ACC112 (cell line): ENCODE measurements at regions not wholly inside any gene's neighbourhood (a gene's known extent, or its start where the extent isn't known, plus 50 kb on each side); places are given as distances from the start of the nearest gene placed in this dataset.
"Not testable (repeated sequence)": the region's sequence is repeated elsewhere in the genome, so short reads cannot be mapped to it uniquely, and the experiment has no call there.

Experiments used
- H2AFZ ChIP-seq: fragments of 200-600 bp; sonication (generic); one replicate; pipeline ENCODE4 v1.6.0; 2017; ENCODE audit warnings: antibody characterized with exemption, low read length; ENCODE audit not compliant: unreplicated experiment
- H3K27ac ChIP-seq: fragments of 200-600 bp; sonication (generic); 2 replicates; pipeline ENCODE4 v1.5.1; 2014; ENCODE audit warnings: low read depth, mild to moderate bottlenecking, antibody characterized with exemption, low read length, moderate library complexity
- H3K27me3 ChIP-seq: fragments of 200-600 bp; sonication (generic); 2 replicates; pipeline ENCODE4 v1.6.1; 2014; ENCODE audit warnings: mild to moderate bottlenecking, antibody characterized with exemption, low read length, moderate library complexity, mixed read lengths; ENCODE audit not compliant: insufficient read depth
- H3K36me3 ChIP-seq: fragments of 200-600 bp; sonication (generic); 2 replicates; pipeline ENCODE4 v1.6.1; 2016; ENCODE audit warnings: mild to moderate bottlenecking, antibody characterized with exemption, low read length, moderate library complexity, mixed read lengths; ENCODE audit not compliant: insufficient read depth
- H3K4me1 ChIP-seq: fragments of 200-600 bp; sonication (generic); one replicate; pipeline ENCODE4 v1.6.1; 2016; ENCODE audit warnings: low read length, mixed read lengths; ENCODE audit not compliant: insufficient read depth, unreplicated experiment, control insufficient read depth
- H3K4me3 ChIP-seq: fragments of 200-600 bp; sonication (generic); 2 replicates; pipeline ENCODE4 v1.5.1; 2014; ENCODE audit warnings: mild to moderate bottlenecking, low read depth, low read length
- H3K79me2 ChIP-seq: fragments of 200-600 bp; sonication (generic); one replicate; pipeline ENCODE4 v1.6.0; 2016; ENCODE audit warnings: low read length; ENCODE audit not compliant: control insufficient read depth, unreplicated experiment, insufficient read depth

DNA sequence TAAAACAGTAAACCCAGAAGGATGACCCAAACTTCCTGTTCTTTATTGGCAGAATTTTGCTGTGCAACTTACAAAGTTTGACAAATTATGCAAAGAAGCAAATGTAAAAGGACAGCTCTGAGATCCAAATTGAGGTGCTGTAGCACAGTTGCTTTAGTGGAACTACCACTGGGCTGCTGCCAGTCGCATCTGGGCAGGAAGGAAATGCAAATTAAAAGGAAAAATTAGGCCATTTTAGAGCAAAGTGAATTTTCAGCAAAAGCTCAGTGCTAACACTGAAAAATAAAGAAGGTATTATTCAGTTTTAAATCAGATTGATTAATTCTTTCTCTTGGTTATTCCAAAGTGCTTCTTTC lies 104.5 kb downstream of the ZMAT3 start:
- Histone ChIP-seq H3K27ac (no peak overlapping the region), H3K27me3 (no peaks in the 10 kb centered on the region; the same call in 1 of the 2 replicates), H3K36me3 (no peaks in the 10 kb centered on the region), H3K79me2 (no peaks in the 10 kb centered on the region), H3K4me3 (peak overlapping the region; percentile 58), H3K4me1 (peaks cover 11% of the 10 kb centered on the region), H2AFZ (peak overlapping the region; percentile 64)

DNA sequence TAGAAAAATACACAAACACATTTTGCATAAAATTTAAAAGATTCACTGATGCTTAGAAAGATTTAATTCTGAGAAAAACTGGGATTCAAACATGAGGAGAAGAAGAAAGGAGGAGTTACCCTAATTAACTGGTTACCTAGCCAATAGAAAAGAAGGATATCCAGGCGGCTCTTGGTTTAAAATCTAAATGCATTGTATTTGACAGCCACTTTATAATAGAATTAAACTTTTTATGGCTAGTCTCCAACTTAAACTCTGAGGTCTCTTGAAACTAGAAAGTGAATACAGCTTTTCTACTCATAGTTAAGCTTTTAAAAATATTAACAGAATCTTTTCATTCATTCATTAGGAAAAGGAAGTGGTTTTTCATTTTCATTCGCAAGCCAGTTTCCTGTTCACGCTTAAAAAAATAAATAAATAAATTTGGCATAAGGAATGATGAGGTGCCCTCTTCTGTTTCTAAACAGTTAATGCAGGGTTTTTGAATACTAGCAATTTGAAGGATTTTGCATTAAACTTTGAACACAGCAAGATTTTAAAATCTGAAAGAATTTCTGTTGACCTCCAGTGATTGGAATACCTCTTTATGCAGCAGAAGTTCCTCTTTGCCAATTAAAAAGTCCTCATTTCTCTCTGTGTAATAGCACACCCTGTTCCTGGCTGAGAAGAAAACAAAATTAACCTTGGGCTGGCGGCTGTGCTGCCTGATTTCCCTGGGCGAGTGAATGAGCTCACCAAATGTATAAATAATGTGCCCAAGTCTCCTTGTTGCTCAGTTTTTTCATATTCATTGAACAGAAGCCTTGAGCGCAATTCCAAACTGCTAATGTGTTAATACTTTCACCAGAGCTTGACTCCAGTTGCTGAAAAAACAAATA lies 105.1 kb downstream of the ZMAT3 start:
- no peaks in the 10 kb centered on the region for H3K79me2 ChIP-seq
- no peaks in the 10 kb centered on the region for H3K36me3 ChIP-seq
- H3K27ac ChIP-seq, result no peak overlapping the region
- no peaks in the 10 kb centered on the region; the same call in 1 of the 2 replicates for H3K27me3 ChIP-seq
- H3K4me3 ChIP-seq, result peak overlapping the region; percentile 58
- H2AFZ ChIP-seq, result peak overlapping the region; percentile 64
- H3K4me1 ChIP-seq, result peaks cover 11% of the 10 kb centered on the region

DNA sequence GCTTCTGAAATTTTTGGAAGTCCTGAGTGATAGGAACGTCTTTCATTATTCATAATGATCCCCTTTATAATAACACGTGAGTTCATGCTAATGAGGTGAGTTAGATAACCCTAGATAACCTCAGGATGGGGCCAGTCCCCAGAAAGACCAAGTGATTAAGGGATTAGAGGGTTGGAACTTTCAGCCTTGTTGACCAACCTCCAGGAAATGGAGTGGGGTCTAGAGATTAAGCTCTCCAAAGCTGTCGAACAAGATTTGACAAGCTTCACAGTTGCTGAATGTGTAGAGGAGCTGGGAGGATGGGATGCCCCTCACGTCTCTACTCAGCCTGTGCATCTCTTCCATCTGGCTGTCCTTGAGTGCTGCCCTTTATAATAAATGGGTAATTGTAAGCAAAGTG lies 107.1 kb downstream of the ZMAT3 start:
- Histone ChIP-seq H3K36me3 (no peaks in the 10 kb centered on the region), H2AFZ (no peak overlapping the region), H3K27ac (no peak overlapping the region), H3K27me3 (no peaks in the 10 kb centered on the region; the same call in 1 of the 2 replicates), H3K4me1 (peaks cover 11% of the 10 kb centered on the region), H3K4me3 (no peak overlapping the region), H3K79me2 (no peaks in the 10 kb centered on the region)

DNA sequence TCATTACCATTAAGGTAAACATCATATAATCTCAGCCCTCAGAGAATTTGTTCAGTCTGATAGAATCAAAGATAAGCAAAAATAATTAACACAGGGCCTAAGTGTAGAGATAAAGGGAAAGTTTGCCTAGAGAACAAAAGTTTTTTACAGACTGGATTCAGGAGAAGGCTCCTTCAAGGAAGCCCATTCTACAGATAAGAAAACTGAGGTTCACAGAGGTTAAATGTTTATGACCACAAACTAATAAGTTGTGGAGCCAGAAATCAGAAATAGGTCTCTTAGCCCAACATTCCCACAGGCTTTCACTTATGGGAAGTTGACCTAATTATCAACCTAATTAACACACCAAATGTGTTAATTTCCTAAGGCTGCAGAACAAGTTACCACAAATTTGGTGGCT lies 110.7 kb downstream of the ZMAT3 start:
- no peaks in the 10 kb centered on the region; the same call in 1 of the 2 replicates for H3K27me3 ChIP-seq
- no peaks in the 10 kb centered on the region for H3K4me1 ChIP-seq
- no peak overlapping the region for H3K4me3 ChIP-seq
- no peak overlapping the region for H2AFZ ChIP-seq
- H3K79me2 ChIP-seq, result no peaks in the 10 kb centered on the region
- H3K36me3 ChIP-seq, result no peaks in the 10 kb centered on the region
- no peak overlapping the region for H3K27ac ChIP-seq

DNA sequence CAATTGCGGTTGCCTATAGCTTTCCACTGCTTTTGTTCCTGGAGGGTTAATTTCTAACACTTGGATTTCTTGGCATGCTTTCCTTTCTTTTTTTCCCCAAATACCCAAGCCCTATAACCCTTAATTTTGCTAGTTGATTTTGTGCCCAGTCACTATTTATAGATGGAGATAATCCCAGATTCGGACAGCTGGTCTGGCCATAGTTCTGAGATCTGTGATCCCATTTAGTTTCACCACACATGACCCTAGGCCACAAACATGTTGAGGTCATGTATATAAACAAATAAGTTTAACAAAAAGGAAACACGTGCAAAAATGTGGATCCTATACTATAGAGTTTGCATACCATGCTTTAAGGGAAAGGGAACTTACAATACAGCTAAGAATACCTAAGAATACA lies 111.4 kb downstream of the ZMAT3 start:
- Histone ChIP-seq H3K27me3 (no peaks in the 10 kb centered on the region; the same call in 1 of the 2 replicates), H3K4me1 (no peaks in the 10 kb centered on the region), H3K4me3 (no peak overlapping the region), H3K79me2 (no peaks in the 10 kb centered on the region), H3K27ac (no peak overlapping the region), H3K36me3 (no peaks in the 10 kb centered on the region), H2AFZ (no peak overlapping the region)

DNA sequence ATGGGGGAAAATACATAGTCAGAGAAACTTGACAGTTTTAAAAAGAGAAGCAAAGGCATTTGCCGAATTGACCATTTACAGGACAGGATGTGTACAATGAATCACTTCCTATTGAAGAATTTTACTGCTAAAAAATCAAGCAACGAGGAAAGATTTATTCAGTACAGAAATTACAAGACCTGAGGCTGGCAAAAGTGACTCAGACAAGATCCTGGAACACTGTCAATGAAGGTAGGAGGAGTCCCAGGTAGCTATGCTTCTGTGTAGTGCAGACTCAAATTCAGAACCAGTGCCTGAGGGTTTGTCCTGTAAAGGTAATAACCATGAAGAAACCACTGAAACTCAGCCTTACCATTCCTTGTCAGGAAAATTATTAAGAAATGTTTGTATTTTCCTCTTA lies 120.9 kb downstream of the ZMAT3 start:
- Histone ChIP-seq H3K79me2 (no peaks in the 10 kb centered on the region), H3K4me1 (peaks cover 7% of the 10 kb centered on the region), H3K4me3 (no peak overlapping the region), H3K36me3 (no peaks in the 10 kb centered on the region; the same call in 1 of the 2 replicates), H3K27ac (no peak overlapping the region), H3K27me3 (no peaks in the 10 kb centered on the region), H2AFZ (peak overlapping the region; percentile 18)

DNA sequence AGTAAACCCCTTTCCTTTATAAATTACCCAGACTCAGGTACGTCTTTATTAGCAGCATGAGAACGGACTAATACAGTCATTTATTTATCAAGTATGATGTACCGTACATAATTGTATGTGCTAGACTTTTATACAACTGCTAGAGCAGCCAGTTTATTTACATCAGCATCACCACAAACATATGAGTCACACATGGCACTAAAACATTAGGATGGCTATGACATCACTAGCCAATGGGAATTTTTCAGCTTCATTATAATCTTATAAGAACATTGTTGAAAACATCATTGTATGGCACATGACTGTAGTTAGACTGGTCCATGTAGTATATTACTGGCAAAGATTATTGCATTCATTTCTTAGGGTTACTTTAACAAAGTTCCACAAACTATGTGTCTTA lies 121.7 kb downstream of the ZMAT3 start:
- H3K79me2 ChIP-seq, result no peaks in the 10 kb centered on the region
- no peak overlapping the region for H2AFZ ChIP-seq
- peaks cover 7% of the 10 kb centered on the region for H3K4me1 ChIP-seq
- H3K4me3 ChIP-seq, result no peak overlapping the region
- H3K27ac ChIP-seq, result no peak overlapping the region
- H3K36me3 ChIP-seq, result no peaks in the 10 kb centered on the region; the same call in 1 of the 2 replicates
- no peaks in the 10 kb centered on the region for H3K27me3 ChIP-seq

DNA sequence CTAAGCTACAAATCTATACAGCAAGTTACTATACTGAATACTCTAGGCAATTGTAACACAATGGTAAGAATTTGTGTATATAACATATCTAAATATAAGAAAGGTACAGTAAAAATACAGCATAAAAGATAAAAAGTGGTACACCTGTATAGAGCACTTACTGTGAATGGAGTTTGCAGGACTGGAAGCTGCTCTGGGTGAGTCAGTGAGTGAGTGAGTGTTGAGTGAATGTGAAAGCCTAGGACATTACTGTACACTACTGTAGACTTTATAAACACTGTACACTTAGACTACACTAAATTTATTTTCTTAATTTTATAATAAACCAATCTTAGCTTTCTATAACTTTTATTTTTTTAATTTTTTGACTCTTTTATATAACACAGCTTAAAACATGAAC lies 123.1 kb downstream of the ZMAT3 start:
- H3K79me2 ChIP-seq, result no peaks in the 10 kb centered on the region
- H2AFZ ChIP-seq, result no peak overlapping the region
- H3K4me3 ChIP-seq, result no peak overlapping the region
- peaks cover 7% of the 10 kb centered on the region for H3K4me1 ChIP-seq
- H3K27ac ChIP-seq, result no peak overlapping the region
- H3K27me3 ChIP-seq, result no peaks in the 10 kb centered on the region
- no peaks in the 10 kb centered on the region; the same call in 1 of the 2 replicates for H3K36me3 ChIP-seq

DNA sequence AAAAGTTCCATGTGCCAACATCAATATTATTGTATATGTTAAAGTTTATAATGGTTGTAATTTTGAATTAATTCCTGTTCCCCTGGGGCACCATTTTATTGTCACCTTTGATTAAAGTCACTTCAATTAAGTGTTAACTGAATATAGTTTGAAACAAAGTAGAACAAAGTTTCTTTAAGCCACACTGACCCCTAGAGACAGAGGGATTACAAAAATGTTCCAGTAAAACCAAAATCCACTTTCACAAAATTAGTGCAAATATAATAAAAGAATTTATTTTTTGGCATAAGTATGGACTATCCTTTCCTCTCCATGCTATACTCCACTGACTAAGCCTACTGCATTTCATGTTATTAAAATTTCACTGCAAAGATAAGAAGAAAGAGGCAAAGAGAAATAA lies 123.9 kb downstream of the ZMAT3 start:
- Histone ChIP-seq H3K27me3 (no peaks in the 10 kb centered on the region), H2AFZ (no peak overlapping the region), H3K79me2 (no peaks in the 10 kb centered on the region), H3K27ac (no peak overlapping the region), H3K36me3 (no peaks in the 10 kb centered on the region; the same call in 1 of the 2 replicates), H3K4me3 (no peak overlapping the region), H3K4me1 (peaks cover 7% of the 10 kb centered on the region)

DNA sequence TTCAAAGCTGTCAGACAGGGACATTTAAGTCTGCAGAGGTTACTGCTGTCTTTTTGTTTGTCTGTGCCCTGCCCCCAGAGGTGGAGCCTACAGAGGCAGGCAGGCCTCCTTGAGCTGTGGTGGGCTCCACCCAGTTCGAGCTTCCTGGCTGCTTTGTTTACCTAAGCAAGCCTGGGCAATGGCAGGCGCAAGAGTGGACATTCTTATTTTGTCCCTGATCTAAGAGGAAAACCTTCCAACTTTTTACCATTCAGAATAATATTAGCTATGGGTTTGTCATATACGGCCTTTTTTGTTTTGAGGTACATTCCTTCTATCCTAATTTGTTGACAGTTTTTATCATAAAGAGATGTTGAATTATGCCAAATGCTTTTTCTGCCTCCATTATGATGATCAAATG lies 129.3 kb downstream of the ZMAT3 start:
- not testable (repeated sequence) for H3K4me1 ChIP-seq, H3K27ac ChIP-seq, H3K36me3 ChIP-seq, H2AFZ ChIP-seq, H3K79me2 ChIP-seq, H3K4me3 ChIP-seq, H3K27me3 ChIP-seq

DNA sequence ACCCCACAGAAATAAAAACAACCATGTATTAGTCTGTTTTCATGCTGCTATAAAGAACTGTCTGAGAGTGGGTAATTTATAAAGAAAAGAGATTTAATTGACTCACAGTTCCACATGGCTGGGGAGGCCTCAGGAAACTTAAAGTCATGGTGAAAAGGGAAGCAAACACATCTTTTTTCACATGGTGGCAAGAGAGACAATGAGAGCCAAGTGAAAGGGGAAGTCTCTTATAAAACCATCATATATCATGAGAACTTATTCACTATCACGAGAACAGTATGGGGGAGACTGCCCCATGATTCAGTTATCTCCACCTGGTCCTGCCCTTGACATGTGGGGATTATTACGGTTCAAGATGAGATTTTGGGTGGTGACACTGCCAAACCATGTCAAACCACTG lies 141.5 kb downstream of the ZMAT3 start:
- Histone ChIP-seq H3K4me1 (no peaks in the 10 kb centered on the region), H3K36me3 (no peaks in the 10 kb centered on the region), H2AFZ (no peak overlapping the region), H3K27ac (no peak overlapping the region), H3K27me3 (no peaks in the 10 kb centered on the region), H3K79me2 (no peaks in the 10 kb centered on the region), H3K4me3 (no peak overlapping the region)
